GM12873 (cell line): ENCODE measurements at regions not wholly inside any gene's neighbourhood (a gene's known extent, or its start where the extent isn't known, plus 50 kb on each side); places are given as distances from the start of the nearest gene placed in this dataset.

Experiments
- CTCF ChIP-seq: IDR thresholded peaks from 2 replicates; pipeline ENCODE4 v1.5.1; 2012; ENCODE audit warnings: low read depth, mild to moderate bottlenecking, moderate library complexity, low read length, control low read depth; ENCODE audit not compliant: insufficient read depth; ENCODE audit errors: missing control alignments

GRCh38 chr10:24152270-24152669 lies 56.7 kb upstream of the KIAA1217 start:
- TF ChIP-seq CTCF = no peak

- TF ChIP-seq CTCF = no peak
Observed at GRCh38 chr10:24153031-24153430, 55.9 kb upstream of the KIAA1217 start.

- no peak for TF ChIP-seq CTCF
Observed at GRCh38 chr10:24153537-24153936, 55.4 kb upstream of the KIAA1217 start.

- no peak for TF ChIP-seq CTCF
Observed at GRCh38 chr10:24156686-24157085, 52.3 kb upstream of the KIAA1217 start.

GRCh38 chr10:24157567-24157966 lies 51.4 kb upstream of the KIAA1217 start:
- no peak for TF ChIP-seq CTCF
